Small intestine (tissue), 7 donors: ENCODE measurements at regions not wholly inside any gene's neighbourhood (a gene's known extent, or its start where the extent isn't known, plus 50 kb on each side); places are given as distances from the start of the nearest gene placed in this dataset.
"Not testable (repeated sequence)": the region's sequence is repeated elsewhere in the genome, so short reads cannot be mapped to it uniquely, and the experiment has no call there.

Experiments
- DNase-seq, 2 donors: peaks; one replicate each; pipeline versions ENCODE4 v3.0.0 to v3.0.0-alpha.2; 2013
- FAIRE-seq: peaks from 2 replicates; lab custom pipeline; 2012; peaks lifted over from hg19 to GRCh38; lab: Jason Lieb, UNC
- H3K27ac ChIP-seq, 3 donors: one replicate each; pipeline ENCODE4 v1.5.1; 2013; ENCODE audit warnings: low read length in 2 of 3, mild to moderate bottlenecking in 2 of 3, control low read depth in 1 of 3, inconsistent platforms in 1 of 3, low read depth in 1 of 3, moderate library complexity in 1 of 3
- H3K27me3 ChIP-seq, 3 donors: one replicate each; pipeline ENCODE4 v1.6.1; 2013; ENCODE audit warnings: low read length in 3 of 3, inconsistent platforms in 1 of 3; ENCODE audit not compliant: control insufficient read depth in 3 of 3, insufficient read depth in 3 of 3
- H3K36me3 ChIP-seq, 3 donors: one replicate each; pipeline ENCODE4 v1.6.1; 2013; ENCODE audit warnings: low read length in 3 of 3, inconsistent platforms in 1 of 3, low read depth in 1 of 3, mild to moderate bottlenecking in 1 of 3, moderate library complexity in 1 of 3; ENCODE audit not compliant: control insufficient read depth in 3 of 3, insufficient read depth in 2 of 3
- H3K4me1 ChIP-seq, 3 donors: one replicate each; pipeline ENCODE4 v1.6.1; 2013; ENCODE audit warnings: low read length in 2 of 3, inconsistent platforms in 1 of 3, low read depth in 1 of 3, mild to moderate bottlenecking in 1 of 3, moderate library complexity in 1 of 3; ENCODE audit not compliant: control insufficient read depth in 3 of 3, insufficient read depth in 2 of 3
- H3K4me3 ChIP-seq, 3 donors: one replicate each; pipeline ENCODE4 v1.5.1; 2013; ENCODE audit warnings: low read length in 3 of 3, control low read depth in 1 of 3, inconsistent platforms in 1 of 3, low read depth in 1 of 3, mild to moderate bottlenecking in 1 of 3, moderate library complexity in 1 of 3
- H3K9me3 ChIP-seq, 2 donors: one replicate each; pipeline ENCODE4 v1.6.1; 2013; ENCODE audit warnings: low read depth in 1 of 2, low read length in 1 of 2; ENCODE audit not compliant: control insufficient read depth in 2 of 2, insufficient read depth in 1 of 2
- WGBS, 3 donors: extraction: QIAGEN DNeasy Blood & Tissue Kit; methylation state at CpG; one replicate each; pipeline ENCODE4 v1.1.7; 2013; 5-methylcytosine and 5-hydroxymethylcytosine counted together
- donor health status: healthy with polysubstance abuse.
- donor health status: control.
- donor health status: control.
- donor health status: Bipolar disorder and iron deficiency.
- donor health status: healthy.

DNA sequence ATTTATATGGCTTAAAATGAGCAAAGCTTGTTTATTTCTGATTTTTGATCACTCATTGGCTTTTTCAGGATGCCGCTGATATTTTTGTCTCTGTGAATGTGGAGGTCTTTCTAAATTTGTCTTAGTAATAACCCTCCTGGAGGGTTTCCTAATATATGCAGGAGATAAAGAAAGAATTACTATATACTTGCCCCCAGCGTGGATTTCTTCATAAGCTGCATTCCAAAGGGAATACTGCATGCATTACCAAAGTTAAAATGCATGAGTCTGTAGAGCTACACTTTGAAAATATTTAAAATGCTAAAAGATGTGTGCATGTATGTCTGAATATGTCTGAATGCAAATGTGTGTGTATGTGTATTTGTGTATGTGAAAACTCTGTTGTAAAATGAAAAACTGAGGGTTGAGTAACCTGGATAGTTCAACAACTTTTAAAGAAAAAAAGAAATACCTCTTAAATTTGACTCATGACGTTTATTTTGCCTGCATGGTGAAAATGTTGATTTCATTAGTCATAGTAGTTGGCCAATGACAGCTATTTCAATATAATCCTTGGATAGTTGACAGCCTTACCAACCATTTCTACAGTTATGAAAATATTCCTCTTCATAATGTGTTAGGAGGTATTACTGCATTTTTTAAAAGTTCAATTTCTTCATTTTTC lies 113.2 kb upstream of the ZNF827 start:
- Histone ChIP-seq H3K4me3 (no peak overlapping the region), H3K27ac (no peak overlapping the region), H3K36me3 (no peaks in the 10 kb centered on the region), H3K4me1 (no peaks in the 10 kb centered on the region), H3K9me3 (peaks cover 0 to 8% of the 10 kb centered on the region in 2 donors), H3K27me3 (peaks cover 0 to 3% (median 0%) of the 10 kb centered on the region in 3 donors)
- 73 to 81% (median 77%) methylated on average over 3 of the region's 3 CpGs for WGBS, 3 donors
- DNase-seq (no peak), FAIRE-seq (no peak)

DNA sequence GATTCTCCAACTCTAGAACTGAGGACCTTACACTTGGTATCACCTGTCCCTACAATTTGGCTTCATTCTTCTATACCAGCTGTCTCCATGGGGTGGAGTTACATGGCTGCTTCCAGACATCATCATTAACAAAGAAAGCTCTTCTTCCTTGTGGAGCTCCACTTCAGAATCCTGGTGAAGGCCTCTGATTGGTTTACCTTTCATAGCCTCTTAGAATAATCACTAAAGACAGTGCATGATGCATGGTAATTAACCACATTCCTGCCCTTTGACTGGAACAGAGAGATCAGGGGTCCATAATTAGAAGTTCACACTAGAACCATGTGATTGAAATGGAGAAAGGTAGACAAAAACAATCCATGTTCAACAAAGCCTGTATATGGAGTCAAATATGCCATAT lies 112.6 kb upstream of the ZNF827 start:
- Histone ChIP-seq H3K36me3 (no peaks in the 10 kb centered on the region), H3K27ac (no peak overlapping the region), H3K4me3 (no peak overlapping the region), H3K4me1 (no peaks in the 10 kb centered on the region), H3K27me3 (peaks cover 0 to 3% (median 0%) of the 10 kb centered on the region in 3 donors), H3K9me3 (peaks cover 0 to 8% of the 10 kb centered on the region in 2 donors)
- DNase-seq (no peak), FAIRE-seq (no peak)

DNA sequence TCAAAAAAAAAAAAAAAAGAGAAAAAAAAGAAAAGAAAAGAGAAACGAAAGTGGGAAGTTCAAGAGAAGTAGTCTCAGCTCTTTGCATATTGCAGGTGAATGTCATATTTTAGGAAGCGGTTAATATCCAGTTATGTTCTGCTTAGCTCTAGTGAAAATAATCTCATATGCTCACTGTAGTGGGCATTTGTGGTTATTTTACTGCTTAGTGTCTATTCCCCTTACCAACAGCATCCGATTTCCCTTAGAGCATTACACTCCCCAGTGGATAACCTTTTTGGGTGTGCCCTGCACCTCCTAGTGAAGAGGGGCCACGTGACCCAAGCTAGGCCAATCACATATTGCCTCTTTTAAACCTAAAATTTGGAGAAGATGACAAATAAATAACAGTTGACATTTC lies 111.2 kb upstream of the ZNF827 start:
- H3K4me1 ChIP-seq, result no peaks in the 10 kb centered on the region
- no peaks in the 10 kb centered on the region for H3K36me3 ChIP-seq
- H3K4me3 ChIP-seq, result no peak overlapping the region
- no peaks in the 10 kb centered on the region for H3K27me3 ChIP-seq
- whole genome bisulfite sequencing, 3 donors, result 77 to 86% (median 80%) methylated on average over 4 of the region's 4 CpGs
- FAIRE-seq, result no peak
- H3K9me3 ChIP-seq, result peaks cover 0 to 8% of the 10 kb centered on the region in 2 donors
- H3K27ac ChIP-seq, result no peak overlapping the region
- no peak for DNase-seq

DNA sequence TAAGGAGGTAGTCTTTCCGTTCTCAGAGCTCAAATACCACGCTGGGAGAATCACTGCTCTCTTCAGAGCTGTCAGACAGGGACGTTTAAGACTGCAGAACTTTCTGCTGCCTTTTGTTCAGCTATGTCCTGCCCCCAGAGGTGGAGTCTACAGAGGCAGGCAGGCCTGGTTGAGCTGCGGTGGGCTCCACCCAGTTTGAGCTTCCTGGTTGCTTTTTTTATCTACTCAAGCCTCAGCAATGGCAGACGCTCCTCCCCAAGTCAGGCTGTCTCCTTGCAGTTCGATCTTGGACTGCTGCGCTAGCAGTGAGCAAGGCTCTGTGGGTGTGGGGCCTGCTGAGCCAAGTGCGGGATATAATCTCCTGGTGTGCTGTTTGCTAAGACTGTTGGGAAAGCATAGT lies 109.1 kb upstream of the ZNF827 start:
- H3K9me3 ChIP-seq, H3K27ac ChIP-seq, H3K27me3 ChIP-seq, H3K4me1 ChIP-seq, H3K4me3 ChIP-seq, H3K36me3 ChIP-seq, DNase-seq, FAIRE-seq: not testable (repeated sequence)
- WGBS, 3 donors, result 75 to 82% (median 78%) methylated on average over 8 of the region's 8 CpGs

DNA sequence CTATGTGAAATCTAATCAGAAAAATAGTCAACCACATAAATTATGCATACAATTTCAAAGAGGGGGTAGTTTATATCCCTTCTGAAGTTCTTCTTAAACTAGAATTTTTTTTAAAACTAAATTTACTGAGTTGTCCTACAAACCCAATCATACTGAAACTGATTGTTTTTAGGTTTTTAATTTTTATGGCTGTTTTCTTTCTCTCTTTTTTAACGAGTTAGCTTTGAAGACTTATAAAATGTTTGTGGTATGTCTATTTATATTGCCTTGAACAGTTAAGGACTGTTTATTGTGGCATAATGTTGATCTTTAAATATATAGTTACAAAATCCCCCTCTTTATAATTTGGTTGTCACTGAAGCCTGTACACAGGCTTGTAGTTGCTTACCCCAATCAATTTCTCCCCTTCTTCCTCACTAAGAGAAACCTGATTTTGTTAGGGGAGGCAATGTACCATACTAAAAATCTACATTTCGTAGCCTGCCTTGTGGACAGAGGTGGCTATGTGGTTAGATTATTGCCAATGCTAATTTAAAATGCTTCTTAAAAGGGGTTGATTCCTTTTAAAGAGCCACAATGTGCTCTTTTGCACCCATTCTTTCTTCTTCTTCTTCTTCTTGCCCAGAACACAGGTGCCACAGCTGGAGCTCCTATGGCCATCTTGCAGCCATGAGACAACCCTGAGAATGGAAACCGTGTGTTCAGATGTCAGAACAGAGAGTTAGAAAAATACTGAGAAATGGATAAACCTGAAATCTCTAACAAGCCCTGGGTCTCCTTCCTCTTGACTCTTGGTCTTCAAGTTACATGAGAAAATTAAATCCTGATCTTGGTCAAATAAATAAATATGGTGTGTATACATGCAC lies 102.7 kb upstream of the ZNF827 start:
- Histone ChIP-seq H3K27me3 (no peaks in the 10 kb centered on the region), H3K4me1 (no peaks in the 10 kb centered on the region), H3K4me3 (no peak overlapping the region), H3K27ac (no peak overlapping the region), H3K36me3 (no peaks in the 10 kb centered on the region), H3K9me3 (no peaks in the 10 kb centered on the region)
- DNase-seq (no peak), FAIRE-seq (no peak)
- WGBS, 3 donors, result 68 to 77% (median 69%) methylated on average over 3 of the region's 3 CpGs

DNA sequence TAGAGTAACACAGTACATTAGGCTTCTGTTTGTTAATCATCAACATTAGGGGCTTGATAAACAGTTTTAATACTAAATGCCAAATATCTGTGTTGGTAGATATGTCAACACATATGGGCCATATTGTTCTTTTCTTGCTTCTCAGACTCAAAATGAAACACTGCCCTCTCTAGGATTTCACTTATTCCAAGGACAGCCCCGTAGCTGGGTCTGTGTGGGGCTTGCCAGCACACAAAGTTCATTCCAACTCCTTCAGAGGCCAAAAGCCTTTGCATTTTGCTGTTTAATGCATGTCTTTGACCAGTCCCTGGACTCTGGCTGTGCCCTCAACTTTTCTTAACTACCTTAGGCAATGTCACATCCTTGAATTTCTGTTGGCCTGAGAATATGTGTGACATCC lies 102.0 kb upstream of the ZNF827 start:
- FAIRE-seq, result no peak

DNA sequence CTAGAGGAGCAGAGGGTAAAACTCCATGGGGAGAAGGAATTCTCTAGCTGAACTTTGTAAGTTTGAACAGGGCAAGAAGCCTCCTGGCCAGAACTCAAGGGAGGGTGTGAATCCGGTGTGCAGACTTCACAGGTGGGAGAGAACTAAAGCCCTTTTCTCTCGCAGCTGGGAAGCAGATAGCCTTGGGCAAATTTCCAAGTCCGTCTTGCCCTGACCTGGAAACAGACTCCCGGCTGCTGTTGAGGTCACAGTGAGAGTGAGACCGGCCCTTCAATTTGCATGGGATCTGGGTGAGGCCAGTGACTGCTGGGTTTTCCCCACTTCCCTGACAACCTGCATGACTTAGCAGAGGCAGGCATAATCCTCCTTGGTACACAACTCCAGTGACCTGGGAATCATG lies 94.5 kb upstream of the ZNF827 start:
- 10 to 39% (median 28%) methylated on average over 5 of the region's 5 CpGs for WGBS, 3 donors
- no peak for FAIRE-seq
- peak overlapping the region; percentile 2 to 64 (median 39) for H3K27ac ChIP-seq
- no peak overlapping the region for H3K4me3 ChIP-seq
- peaks cover 0 to 18% (median 6%) of the 10 kb centered on the region in 3 donors for H3K4me1 ChIP-seq
- H3K27me3 ChIP-seq, result no peaks in the 10 kb centered on the region
- H3K36me3 ChIP-seq, result no peaks in the 10 kb centered on the region
- DNase-seq, result peak; percentile 82 to 83
- no peaks in the 10 kb centered on the region for H3K9me3 ChIP-seq

More for the DNA sequence above, 102.0 kb upstream of the ZNF827 start:
- Histone ChIP-seq H3K27ac (no peak overlapping the region), H3K4me1 (no peaks in the 10 kb centered on the region), H3K27me3 (no peaks in the 10 kb centered on the region), H3K9me3 (no peaks in the 10 kb centered on the region), H3K4me3 (no peak overlapping the region), H3K36me3 (no peaks in the 10 kb centered on the region)
- DNase-seq, result no peak
- 24 to 32% (median 32%) methylated on average over 1 of the region's 1 CpG for WGBS, 3 donors

DNA sequence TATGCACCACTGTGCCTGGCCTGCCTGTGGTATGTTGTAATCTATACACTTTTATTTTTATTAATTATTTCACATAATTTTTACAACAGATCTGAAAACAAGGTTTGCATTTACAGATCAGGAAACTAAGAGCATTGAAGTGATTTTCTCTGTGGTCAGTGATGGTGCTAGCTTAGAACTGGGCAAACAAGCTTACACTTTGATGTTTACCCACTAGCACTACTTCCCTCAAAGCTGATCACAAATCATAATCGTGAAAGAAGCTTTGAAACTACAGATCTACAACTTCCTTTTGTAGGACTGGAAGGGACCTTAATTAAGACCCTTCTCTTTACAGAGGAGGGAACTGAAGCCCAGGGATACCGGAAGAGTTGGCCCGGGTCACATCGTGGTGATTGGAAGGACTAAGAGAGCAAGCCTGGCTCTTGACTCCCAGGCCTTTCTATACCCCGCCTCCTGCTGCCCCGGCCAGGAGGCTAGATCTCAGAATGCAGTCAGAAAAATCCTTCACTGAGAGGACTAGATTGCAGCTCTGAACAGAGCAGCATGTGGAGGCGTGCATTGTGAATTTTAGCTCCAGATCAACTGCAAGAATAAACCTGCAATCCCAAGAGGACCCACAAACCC lies 93.7 kb upstream of the ZNF827 start:
- FAIRE-seq, result no peak
- no peaks in the 10 kb centered on the region for H3K27me3 ChIP-seq
- peak overlapping the region; percentile 17 to 64 (median 39) for H3K27ac ChIP-seq
- H3K4me1 ChIP-seq, result peaks cover 0 to 18% (median 6%) of the 10 kb centered on the region in 3 donors
- H3K4me3 ChIP-seq, result no peak overlapping the region
- H3K36me3 ChIP-seq, result no peaks in the 10 kb centered on the region
- peak; percentile 24 to 27 for DNase-seq
- 19 to 33% (median 24%) methylated on average over 7 of the region's 7 CpGs for WGBS, 3 donors
- H3K9me3 ChIP-seq, result no peaks in the 10 kb centered on the region
